ENCODE measurements at regions not wholly inside any gene's neighbourhood (a gene's known extent, or its start where the extent isn't known, plus 50 kb on each side); places are given as distances from the start of the nearest gene placed in this dataset.

GRCh38 chr3:102005551-102005950, 156.2 kb downstream of the NFKBIZ start:
- Histone ChIP-seq H3K4me3 (ENCODE audit: low read depth in 2 of 2, low read length in 1 of 2) (no peak overlapping the region), H4K20me1 (ENCODE audit: insufficient read depth) (no peaks in the 10 kb centered on the region), H3K9me2 (no peaks in the 10 kb centered on the region), H3K36me3 (replicated peaks in 1 of 2; ENCODE audit: control insufficient read depth in 1 of 2, insufficient read depth in 2 of 2, low read length in 1 of 2) (no peaks in the 10 kb centered on the region), H2AFZ (ENCODE audit: low read depth) (0 out of 2 replicates have a peak overlapping the region, but pooled peaks have one; percentile 27), H3K4me1 (ENCODE audit: control insufficient read depth in 1 of 2, insufficient read depth in 2 of 2, low read depth in 1 of 2, low read length in 1 of 2) (peaks cover 0 to 16% of the 10 kb centered on the region in 2 experiments; a peak in 1 of 4 replicates), H3F3A (replicated peaks; ENCODE audit: insufficient read depth) (peaks cover 24% of the 10 kb centered on the region), H3K27me3 (ENCODE audit: insufficient read depth) (no peaks in the 10 kb centered on the region), H3K27ac (ENCODE audit: low read depth in 2 of 2, low read length in 1 of 2) (peak overlapping the region in 1 of 2 experiments; percentile 97; a peak in 2 of 4 replicates), H3K9ac (no peak overlapping the region), H3K4me2 (no peak overlapping the region), H3K79me2 (ENCODE audit: insufficient read depth) (no peaks in the 10 kb centered on the region), H3K9me3 (no peaks in the 10 kb centered on the region)
- POLR2A ChIA-PET, result no interaction called here
- DNase-seq, result no peak
- CTCF ChIA-PET, result no interaction called here
- TF ChIP-seq MEF2A (IDR thresholded peaks at IDR 0.05; ENCODE audit: borderline replicate concordance, low read depth), result no peak
- no peak for TF ChIP-seq EP300 (IDR thresholded peaks at IDR 0.05; ENCODE audit: borderline replicate concordance in 1 of 2, low read depth in 1 of 2, low read length in 1 of 2)
- TF ChIP-seq POLR2AphosphoS5 (IDR thresholded peaks at IDR 0.05; ENCODE audit: low read depth, low read length), result no peak
- TF ChIP-seq GABPA (IDR thresholded peaks at IDR 0.05; ENCODE audit: low read depth), result no peak
- no peak for TF ChIP-seq REST (IDR thresholded peaks at IDR 0.05; ENCODE audit: low read depth, low read length)
- no peak for TF ChIP-seq MXI1 (IDR thresholded peaks at IDR 0.05; ENCODE audit: low read depth, low read length)
- TF ChIP-seq, protein P1, sequence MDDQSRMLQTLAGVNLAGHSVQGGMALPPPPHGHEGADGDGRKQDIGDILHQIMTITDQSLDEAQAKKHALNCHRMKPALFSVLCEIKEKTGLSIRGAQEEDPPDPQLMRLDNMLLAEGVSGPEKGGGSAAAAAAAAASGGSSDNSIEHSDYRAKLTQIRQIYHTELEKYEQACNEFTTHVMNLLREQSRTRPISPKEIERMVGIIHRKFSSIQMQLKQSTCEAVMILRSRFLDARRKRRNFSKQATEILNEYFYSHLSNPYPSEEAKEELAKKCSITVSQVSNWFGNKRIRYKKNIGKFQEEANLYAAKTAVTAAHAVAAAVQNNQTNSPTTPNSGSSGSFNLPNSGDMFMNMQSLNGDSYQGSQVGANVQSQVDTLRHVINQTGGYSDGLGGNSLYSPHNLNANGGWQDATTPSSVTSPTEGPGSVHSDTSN (IDR thresholded peaks at IDR 0.05), result no peak

DNA sequence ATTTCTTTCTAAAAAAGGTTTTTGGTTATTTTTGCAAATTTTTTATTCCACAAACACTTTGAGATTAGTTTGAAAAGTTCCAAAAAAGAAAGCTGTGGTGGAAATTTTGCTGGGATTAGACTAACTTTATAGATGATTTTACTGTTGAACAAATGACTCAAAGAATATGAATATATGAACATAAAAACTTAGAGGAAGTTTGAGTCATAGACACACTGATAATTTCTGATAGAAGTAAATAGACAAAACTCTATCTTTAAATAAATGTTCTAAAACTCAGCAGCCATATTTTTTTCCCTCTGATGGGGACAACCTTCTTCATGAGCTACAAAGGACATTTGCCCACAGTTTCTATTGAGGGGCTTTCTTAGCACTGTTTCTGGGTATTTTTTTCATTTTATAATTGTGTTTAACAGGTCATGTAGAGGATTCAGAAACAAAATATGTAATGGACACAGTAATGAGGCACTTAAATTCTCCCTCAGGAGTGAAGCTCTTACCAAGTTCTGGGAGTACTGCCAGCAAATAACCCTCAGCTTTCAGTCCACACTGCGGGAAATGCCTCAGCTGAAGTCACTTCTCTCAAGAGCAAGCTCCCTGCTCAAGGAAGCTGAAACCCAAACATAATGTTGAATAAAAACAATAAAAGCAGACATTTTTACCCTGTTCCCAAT, 157.6 kb downstream of the NFKBIZ start:
- Histone ChIP-seq H3K27me3 (ENCODE audit: insufficient read depth) (no peaks in the 10 kb centered on the region), H3F3A (replicated peaks; ENCODE audit: insufficient read depth) (peaks cover 24% of the 10 kb centered on the region), H4K20me1 (ENCODE audit: insufficient read depth) (no peaks in the 10 kb centered on the region), H3K27ac (ENCODE audit: low read depth in 2 of 2, low read length in 1 of 2) (peak overlapping the region; percentile 79 to 97; a peak in 3 of 4 replicates), H3K36me3 (replicated peaks in 1 of 2; ENCODE audit: control insufficient read depth in 1 of 2, insufficient read depth in 2 of 2, low read length in 1 of 2) (no peaks in the 10 kb centered on the region), H3K4me2 (peak overlapping the region; percentile 63), H3K9me3 (no peaks in the 10 kb centered on the region), H3K79me2 (ENCODE audit: insufficient read depth) (no peaks in the 10 kb centered on the region), H3K4me3 (ENCODE audit: low read depth in 2 of 2, low read length in 1 of 2) (peak overlapping the region in 1 of 2 experiments; percentile 24; a peak in 1 of 4 replicates), H3K9me2 (no peaks in the 10 kb centered on the region), H3K9ac (peak overlapping the region; percentile 64), H3K4me1 (ENCODE audit: control insufficient read depth in 1 of 2, insufficient read depth in 2 of 2, low read depth in 1 of 2, low read length in 1 of 2) (peaks cover 0 to 16% of the 10 kb centered on the region in 2 experiments; a peak in 1 of 4 replicates), H2AFZ (ENCODE audit: low read depth) (peak overlapping the region; percentile 72; the same call in 1 of the 2 replicates)
- ChIA-PET CTCF (interaction anchor here (0.8 kb wide), 1 partner anchor 40 kb away, joined by 3 read pairs; no protein-coding TSS in a partner anchor), POLR2A (no interaction called here)
- no peak for DNase-seq
- WGBS (ENCODE audit: low lambda C conversion rate), result 5% methylated on average over 1 of the region's 1 CpG
- TF ChIP-seq MEF2A (IDR thresholded peaks at IDR 0.05; ENCODE audit: borderline replicate concordance, low read depth) (no peak), FOSL2 (IDR thresholded peaks at IDR 0.05; ENCODE audit: borderline replicate concordance, low read depth) (peak; percentile 60; the same call in 1 of the 2 replicates), REST (IDR thresholded peaks at IDR 0.05; ENCODE audit: low read depth, low read length) (no peak), TCF12 (IDR thresholded peaks at IDR 0.05) (peak; percentile 66), YY1 (IDR thresholded peaks at IDR 0.05; ENCODE audit: low read depth) (peak; percentile 68; the same call in 1 of the 2 replicates), FOXJ3 (CRISPR knock-in tag; IDR thresholded peaks at IDR 0.05) (no peak), POLR2AphosphoS5 (IDR thresholded peaks at IDR 0.05; ENCODE audit: low read depth, low read length) (no peak), TEAD4 (IDR thresholded peaks at IDR 0.05; ENCODE audit: borderline replicate concordance, insufficient read depth) (peak; percentile 43), SMC3 (IDR thresholded peaks at IDR 0.05; ENCODE audit: low read depth, low read length) (no peak), NFIC (IDR thresholded peaks at IDR 0.05; ENCODE audit: borderline replicate concordance) (peak; percentile 86), FOXM1 (IDR thresholded peaks at IDR 0.05; ENCODE audit: low read depth) (peak; percentile 52; the same call in 1 of the 2 replicates), RFX5 (IDR thresholded peaks at IDR 0.05; ENCODE audit: low read length) (no peak), RAD21 (IDR thresholded peaks at IDR 0.05; ENCODE audit: low read length) (no peak), GATA2 (CRISPR knock-in tag; IDR thresholded peaks at IDR 0.05) (no peak)
- TF ChIP-seq, protein P2, sequence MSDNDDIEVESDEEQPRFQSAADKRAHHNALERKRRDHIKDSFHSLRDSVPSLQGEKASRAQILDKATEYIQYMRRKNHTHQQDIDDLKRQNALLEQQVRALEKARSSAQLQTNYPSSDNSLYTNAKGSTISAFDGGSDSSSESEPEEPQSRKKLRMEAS (IDR thresholded peaks at IDR 0.05; ENCODE audit: low read depth), result 0 out of 2 replicates have a peak, but pooled peaks have one; percentile 15
